GM23338 (cell line): ENCODE measurements at regions not wholly inside any gene's neighbourhood (a gene's known extent, or its start where the extent isn't known, plus 50 kb on each side); places are given as distances from the start of the nearest gene placed in this dataset.

ENCODE experiments used
- ATAC-seq: fragments of 200-7000 bp; cut with Tn5 transposase; 3 replicates; pipeline ENCODE4 v1.9.1; 2020
- DNase-seq: peaks from one replicate; pipeline ENCODE4 v3.0.0-alpha.2; 2015; ENCODE audit warnings: low spot score
- H2AFZ ChIP-seq: fragments of 200-600 bp; sonication (generic); 2 replicates; pipeline ENCODE4 v1.8.0; 2016; ENCODE audit warnings: antibody characterized with exemption, mild to moderate bottlenecking, moderate library complexity
- H3F3A ChIP-seq: fragments of 200-600 bp; sonication (generic); replicated peaks from 2 replicates; pipeline ENCODE4 v1.8.0; 2017; ENCODE audit warnings: antibody characterized with exemption, mixed run types, low read depth
- H3K27ac ChIP-seq: fragments of 200-600 bp; sonication (generic); 2 replicates; pipeline ENCODE4 v1.6.1; 2016; ENCODE audit warnings: low read depth
- H3K27me3 ChIP-seq: fragments of 200-600 bp; sonication (generic); 2 replicates; pipeline ENCODE4 v1.8.0; 2016; ENCODE audit warnings: mild to moderate bottlenecking, mixed run types, moderate library complexity; ENCODE audit not compliant: insufficient read depth
- H3K36me3 ChIP-seq: fragments of 200-600 bp; sonication (generic); 2 replicates; pipeline ENCODE4 v1.8.0; 2016; ENCODE audit warnings: mild to moderate bottlenecking; ENCODE audit not compliant: insufficient read depth
- H3K4me1 ChIP-seq: fragments of 200-600 bp; sonication (generic); 2 replicates; pipeline ENCODE4 v1.8.0; 2016; ENCODE audit warnings: mild to moderate bottlenecking, moderate library complexity; ENCODE audit not compliant: insufficient read depth
- H3K4me2 ChIP-seq: fragments of 200-600 bp; sonication (generic); 2 replicates; pipeline ENCODE4 v1.7.1; 2017; ENCODE audit warnings: mixed run types
- H3K4me3 ChIP-seq: fragments of 200-600 bp; sonication (generic); 2 replicates; pipeline ENCODE4 v1.6.1; 2016; ENCODE audit warnings: mixed run types
- H3K79me2 ChIP-seq: fragments of 200-600 bp; sonication (generic); replicated peaks from 2 replicates; pipeline ENCODE4 v1.8.0; 2017; ENCODE audit warnings: mild to moderate bottlenecking; ENCODE audit not compliant: insufficient read depth
- H3K9me2 ChIP-seq: fragments of 200-600 bp; sonication (generic); 2 replicates; pipeline ENCODE4 v1.8.0; 2017; ENCODE audit not compliant: insufficient read depth
- H4K20me1 ChIP-seq: fragments of 200-600 bp; sonication (generic); replicated peaks from 2 replicates; pipeline ENCODE4 v1.8.0; 2017; ENCODE audit warnings: mild to moderate bottlenecking; ENCODE audit not compliant: insufficient read depth
- H3K27ac Mint-ChIP-seq: 2 replicates; pipeline ENCODE4 v1.8.0; 2020; ENCODE audit warnings: inconsistent platforms, mild to moderate bottlenecking, moderate library complexity, mixed read lengths
- H3K27me3 Mint-ChIP-seq: 3 replicates; pipeline ENCODE4 v1.8.0; 2022; ENCODE audit warnings: low read depth, mild to moderate bottlenecking, moderate library complexity, mixed read lengths, inconsistent platforms; ENCODE audit not compliant: insufficient read depth, poor library complexity
- H3K36me3 Mint-ChIP-seq: 3 replicates; pipeline ENCODE4 v1.8.0; 2021; ENCODE audit warnings: low read depth, mild to moderate bottlenecking, inconsistent platforms, moderate library complexity, mixed read lengths
- H3K4me1 Mint-ChIP-seq: 3 replicates; pipeline ENCODE4 v1.8.0; 2020; ENCODE audit warnings: mild to moderate bottlenecking, inconsistent platforms, mixed read lengths
- H3K4me3 Mint-ChIP-seq: 3 replicates; pipeline ENCODE4 v1.8.0; 2021; ENCODE audit warnings: moderate library complexity, mild to moderate bottlenecking, inconsistent platforms, mixed read lengths
- H3K9me3 Mint-ChIP-seq: 3 replicates; pipeline ENCODE4 v1.8.0; 2020; ENCODE audit warnings: moderate library complexity, mild to moderate bottlenecking, inconsistent platforms, mixed read lengths
- CREB1 ChIP-seq: fragments of 250-450 bp; sonication (Bioruptor Pico); IDR thresholded peaks from 2 replicates; pipeline ENCODE4 v1.5.0; 2020; ENCODE audit warnings: low read depth, mild to moderate bottlenecking, moderate library complexity
- EZH2 ChIP-seq: fragments of 200-600 bp; sonication (generic); IDR thresholded peaks from one replicate; pipeline ENCODE4 v1.8.0; 2017; ENCODE audit warnings: antibody characterized with exemption, mild to moderate bottlenecking, low read depth; ENCODE audit not compliant: unreplicated experiment
- NANOG ChIP-seq: IDR thresholded peaks from 2 replicates; pipeline ENCODE4 v1.6.1; 2016; ENCODE audit warnings: antibody characterized with exemption, borderline replicate concordance
- REST ChIP-seq: IDR thresholded peaks from one replicate; pipeline ENCODE4 v1.6.1; 2018; ENCODE audit warnings: antibody characterized with exemption; ENCODE audit not compliant: unreplicated experiment
- ZNF462 ChIP-seq: fragments of 250-450 bp; sonication (Bioruptor Pico); IDR thresholded peaks from 2 replicates; pipeline ENCODE4 v1.5.0; 2020; ENCODE audit warnings: mild to moderate bottlenecking, moderate library complexity

- no peak overlapping the region for H3K4me3 ChIP-seq
- no peaks in the 10 kb centered on the region for H3K9me2 ChIP-seq
- H3K27ac Mint-ChIP-seq, result no peak overlapping the region
- peaks cover 3% of the 10 kb centered on the region for H3K27me3 Mint-ChIP-seq
- H3K4me2 ChIP-seq, result no peak overlapping the region
- DNase-seq (no peak), ATAC-seq (no peak)
- no peaks in the 10 kb centered on the region for H3F3A ChIP-seq
- H3K9me3 Mint-ChIP-seq, result peaks cover 69% of the 10 kb centered on the region
- no peak overlapping the region for H3K27ac ChIP-seq
- H3K79me2 ChIP-seq, result no peaks in the 10 kb centered on the region
- H2AFZ ChIP-seq, result no peak overlapping the region
- H3K36me3 Mint-ChIP-seq, result peaks cover 4% of the 10 kb centered on the region; the same call in 1 of the 3 replicates
- H3K36me3 ChIP-seq, result 0 out of 2 replicates have a peak, but pooled peaks cover 4% of the 10 kb centered on the region
- TF ChIP-seq CREB1 (CRISPR knock-in tag) (no peak), ZNF462 (CRISPR knock-in tag) (no peak), REST (no peak), NANOG (no peak), EZH2 (no peak)
- H3K4me1 ChIP-seq, result no peaks in the 10 kb centered on the region
- no peaks in the 10 kb centered on the region for H4K20me1 ChIP-seq
- no peaks in the 10 kb centered on the region for H3K4me1 Mint-ChIP-seq
- no peak overlapping the region for H3K4me3 Mint-ChIP-seq
- no peaks in the 10 kb centered on the region for H3K27me3 ChIP-seq
These were observed 307.5 kb downstream of the EDEM1 start for GRCh38 chr3:5494905-5495519.
